ENCODE measurements at regions not wholly inside any gene's neighbourhood (a gene's known extent, or its start where the extent isn't known, plus 50 kb on each side); places are given as distances from the start of the nearest gene placed in this dataset.

DNA sequence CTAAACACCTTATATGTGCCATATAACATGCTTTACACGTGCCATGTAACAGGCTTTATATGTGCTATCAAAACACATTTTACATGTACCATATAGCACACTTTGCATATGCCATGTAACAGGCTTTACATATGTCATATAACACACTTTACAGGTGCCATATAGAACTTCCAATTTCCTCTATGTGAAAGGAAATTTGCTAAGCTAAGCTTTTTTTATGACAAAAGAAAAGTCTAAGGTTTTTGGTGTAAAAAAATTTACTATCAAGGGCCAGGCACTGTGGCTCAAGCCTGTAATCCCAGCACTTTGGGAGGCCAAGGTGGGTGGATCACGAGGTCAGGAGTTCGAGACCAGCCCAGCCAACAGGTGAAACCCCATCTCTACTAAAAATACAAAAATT, 136.5 kb downstream of the AKAIN1 start:
- no peak for TF ChIP-seq POLR2A (IDR thresholded peaks at IDR 0.05; ENCODE audit: low read length)
- no peak for TF ChIP-seq GATA1 (IDR thresholded peaks at IDR 0.05; ENCODE audit: low read depth, low read length)

Measured in erythroblast (primary cell).